CD4-positive, alpha-beta T cell treated with Interleukin-15 for 4 hours (primary cell): ENCODE measurements at regions not wholly inside any gene's neighbourhood (a gene's known extent, or its start where the extent isn't known, plus 50 kb on each side); places are given as distances from the start of the nearest gene placed in this dataset.
"Not testable (repeated sequence)": the region's sequence is repeated elsewhere in the genome, so short reads cannot be mapped to it uniquely, and the experiment has no call there.

Experiments used
- DNase-seq: peaks from one replicate; pipeline ENCODE4 v3.0.0-alpha.2; 2020; ENCODE audit warnings: low spot score

GRCh38 chr4:163693776-163694175, 199.3 kb downstream of the TMA16 start:
- DNase-seq: no peak

- DNase-seq: no peak
Measured at GRCh38 chr4:163694385-163694784, 199.9 kb downstream of the TMA16 start.

- no peak for DNase-seq
Measured at GRCh38 chr4:163697121-163697520, 202.6 kb downstream of the TMA16 start.

- DNase-seq: not testable (repeated sequence)
Measured at GRCh38 chr4:163700383-163700782, 205.9 kb downstream of the TMA16 start.

GRCh38 chr4:163701916-163702315, 207.4 kb downstream of the TMA16 start:
- DNase-seq: no peak

GRCh38 chr4:163702736-163703135, 208.2 kb downstream of the TMA16 start:
- DNase-seq: no peak

GRCh38 chr4:163703251-163703650, 208.8 kb downstream of the TMA16 start:
- no peak for DNase-seq

- no peak for DNase-seq
Measured at GRCh38 chr4:163707873-163708272, 213.4 kb downstream of the TMA16 start.

- DNase-seq: no peak
Measured at GRCh38 chr4:163709601-163710000, 215.1 kb downstream of the TMA16 start.

GRCh38 chr4:163710158-163710557, 215.7 kb downstream of the TMA16 start:
- no peak for DNase-seq

GRCh38 chr4:163724495-163724894, 230.0 kb downstream of the TMA16 start:
- DNase-seq: not testable (repeated sequence)

- no peak for DNase-seq
Measured at GRCh38 chr4:163726641-163727040, 232.2 kb downstream of the TMA16 start.

GRCh38 chr4:163731071-163731470, 236.6 kb downstream of the TMA16 start:
- no peak for DNase-seq

GRCh38 chr4:163732473-163732872, 238.0 kb downstream of the TMA16 start:
- DNase-seq: no peak

- DNase-seq: no peak
Measured at GRCh38 chr4:163736876-163737275, 242.4 kb downstream of the TMA16 start.

- DNase-seq: not testable (repeated sequence)
Measured at GRCh38 chr4:163737846-163738245, 243.4 kb downstream of the TMA16 start.

GRCh38 chr4:163738521-163738920, 244.0 kb downstream of the TMA16 start:
- no peak for DNase-seq

GRCh38 chr4:163744861-163745260, 250.4 kb downstream of the TMA16 start:
- DNase-seq: no peak

- DNase-seq: no peak
Measured at GRCh38 chr4:163747293-163747692, 252.8 kb downstream of the TMA16 start.

- DNase-seq: no peak
Measured at GRCh38 chr4:163747886-163748285, 253.4 kb downstream of the TMA16 start.

- DNase-seq: no peak
Measured at GRCh38 chr4:163748449-163748848, 254.0 kb downstream of the TMA16 start.

- DNase-seq: peak; percentile 20
Measured at GRCh38 chr4:163755013-163755412, 260.5 kb downstream of the TMA16 start.

- DNase-seq: no peak
Measured at GRCh38 chr4:163757219-163757618, 262.7 kb downstream of the TMA16 start.

GRCh38 chr4:163758032-163758431, 263.5 kb downstream of the TMA16 start:
- no peak for DNase-seq

- DNase-seq: no peak
Measured at GRCh38 chr4:163762741-163763140, 268.3 kb downstream of the TMA16 start.
